ENCODE measurements at regions not wholly inside any gene's neighbourhood (a gene's known extent, or its start where the extent isn't known, plus 50 kb on each side); places are given as distances from the start of the nearest gene placed in this dataset.
"Not testable (repeated sequence)": the region's sequence is repeated elsewhere in the genome, so short reads cannot be mapped to it uniquely, and the experiment has no call there.

- no peak overlapping the region for H3K27ac ChIP-seq
- H3K4me3 ChIP-seq, result no peak overlapping the region
Measured at GRCh38 chr2:184993746-184994145, 395.4 kb downstream of the ZNF804A start.

- Histone ChIP-seq H3K27ac (no peak overlapping the region), H3K4me3 (no peak overlapping the region)
Measured at GRCh38 chr2:185006481-185006880, 408.2 kb downstream of the ZNF804A start.

- Histone ChIP-seq H3K4me3 (no peak overlapping the region), H3K27ac (no peak overlapping the region)
Measured at GRCh38 chr2:185012643-185013042, 414.3 kb downstream of the ZNF804A start.

GRCh38 chr2:185014076-185014475 lies 415.7 kb downstream of the ZNF804A start:
- no peak overlapping the region for H3K4me3 ChIP-seq
- H3K27ac ChIP-seq, result no peak overlapping the region

- not testable (repeated sequence) for H3K27ac ChIP-seq, H3K4me3 ChIP-seq
Measured at GRCh38 chr2:185025891-185026290, 427.6 kb downstream of the ZNF804A start.

GRCh38 chr2:185035906-185036305 lies 437.6 kb downstream of the ZNF804A start:
- no peak overlapping the region for H3K27ac ChIP-seq
- no peak overlapping the region for H3K4me3 ChIP-seq

- no peak overlapping the region for H3K27ac ChIP-seq
- no peak overlapping the region for H3K4me3 ChIP-seq
Measured at GRCh38 chr2:185044323-185044874, 446.1 kb downstream of the ZNF804A start.

- no peak overlapping the region for H3K4me3 ChIP-seq
- H3K27ac ChIP-seq, result no peak overlapping the region
Measured at GRCh38 chr2:185050804-185051203, 452.5 kb downstream of the ZNF804A start.

- Histone ChIP-seq H3K4me3 (no peak overlapping the region), H3K27ac (no peak overlapping the region)
Measured at GRCh38 chr2:185063761-185064160, 465.4 kb downstream of the ZNF804A start.

GRCh38 chr2:185066128-185066527 lies 467.8 kb downstream of the ZNF804A start:
- H3K4me3 ChIP-seq, result no peak overlapping the region
- no peak overlapping the region for H3K27ac ChIP-seq

GRCh38 chr2:185069107-185069506 lies 470.8 kb downstream of the ZNF804A start:
- no peak overlapping the region for H3K4me3 ChIP-seq

GRCh38 chr2:185074156-185074555 lies 475.8 kb downstream of the ZNF804A start:
- no peak overlapping the region for H3K27ac ChIP-seq
- no peak overlapping the region for H3K4me3 ChIP-seq

More at GRCh38 chr2:185069107-185069506, 470.8 kb downstream of the ZNF804A start:
- H3K27ac ChIP-seq, result no peak overlapping the region

GRCh38 chr2:185082749-185083148 lies 484.4 kb downstream of the ZNF804A start:
- H3K4me3 ChIP-seq, result no peak overlapping the region

GRCh38 chr2:185108588-185108987 lies 510.3 kb downstream of the ZNF804A start:
- H3K4me3 ChIP-seq, result no peak overlapping the region
- H3K27ac ChIP-seq, result no peak overlapping the region

More at GRCh38 chr2:185082749-185083148, 484.4 kb downstream of the ZNF804A start:
- no peak overlapping the region for H3K27ac ChIP-seq

GRCh38 chr2:185127412-185127811 lies 529.1 kb downstream of the ZNF804A start:
- no peak overlapping the region for H3K4me3 ChIP-seq
- H3K27ac ChIP-seq, result no peak overlapping the region

- H3K4me3 ChIP-seq, result no peak overlapping the region
- no peak overlapping the region for H3K27ac ChIP-seq
Measured at GRCh38 chr2:185128346-185128745, 530.0 kb downstream of the ZNF804A start.

- no peak overlapping the region for H3K4me3 ChIP-seq
- no peak overlapping the region for H3K27ac ChIP-seq
Measured at GRCh38 chr2:185128996-185129395, 530.7 kb downstream of the ZNF804A start.

GRCh38 chr2:185130685-185131084 lies 532.4 kb downstream of the ZNF804A start:
- Histone ChIP-seq H3K4me3 (no peak overlapping the region), H3K27ac (no peak overlapping the region)

- no peak overlapping the region for H3K27ac ChIP-seq
- H3K4me3 ChIP-seq, result no peak overlapping the region
Measured at GRCh38 chr2:185132501-185133041, 534.2 kb downstream of the ZNF804A start.

GRCh38 chr2:185137700-185138099 lies 539.4 kb downstream of the ZNF804A start:
- no peak overlapping the region for H3K27ac ChIP-seq
- H3K4me3 ChIP-seq, result no peak overlapping the region

- Histone ChIP-seq H3K27ac (no peak overlapping the region), H3K4me3 (no peak overlapping the region)
Measured at GRCh38 chr2:185142677-185143076, 544.3 kb downstream of the ZNF804A start.
